ENCODE measurements at regions not wholly inside any gene's neighbourhood (a gene's known extent, or its start where the extent isn't known, plus 50 kb on each side); places are given as distances from the start of the nearest gene placed in this dataset.

DNA sequence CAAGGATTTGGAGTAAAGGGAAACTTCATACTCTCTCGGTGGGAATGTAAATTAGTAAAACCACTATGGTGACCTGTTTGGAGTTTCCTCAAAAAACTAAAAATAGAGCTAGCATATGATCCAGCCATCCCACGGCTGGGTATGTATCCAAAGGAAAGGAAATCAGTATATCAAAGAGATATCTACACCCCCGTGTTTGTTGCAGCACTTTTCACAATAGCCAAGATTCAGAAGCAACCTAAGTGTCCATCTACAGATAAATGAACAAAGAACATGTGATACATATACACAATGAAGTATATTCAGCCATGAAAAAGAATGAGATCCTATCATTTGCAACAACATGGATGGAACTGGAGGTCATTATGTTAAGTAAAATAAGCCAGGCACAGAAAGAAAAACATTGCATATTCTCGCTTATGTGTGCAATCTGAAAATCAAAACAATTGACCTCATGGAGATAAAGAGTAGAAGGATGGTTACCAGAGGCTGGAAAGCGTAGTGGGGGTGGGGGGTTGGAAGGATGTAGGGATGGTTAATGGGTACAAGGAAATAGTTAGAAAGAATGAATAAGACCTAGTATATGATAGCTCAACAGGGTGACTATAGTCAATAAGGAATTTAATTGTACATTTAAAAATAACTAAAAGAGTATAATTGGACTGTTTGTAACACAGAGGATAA is 468.0 kb downstream of the BCAT1 start:
- no peak overlapping the region for H3K4me3 ChIP-seq (replicated peaks in 1 of 3; ENCODE audit: insufficient read depth in 1 of 3, low read depth in 1 of 3, low read length in 3 of 3)
- no peaks in the 10 kb centered on the region for H3K9me3 ChIP-seq (replicated peaks; ENCODE audit: control insufficient read depth, insufficient read depth, low read length)
- dilution Hi-C loops (cut with MboI; ENCODE audit: extremely low pct_ligation_motif_present, low sequenced_read_pairs) (no loop called here), intact Hi-C loops (cut with micrococcal nuclease) (no loop called here)
- H2AFZ ChIP-seq (ENCODE audit: low read depth, low read length) = no peak overlapping the region
- no peaks in the 10 kb centered on the region for H3K79me2 ChIP-seq (ENCODE audit: control insufficient read depth, insufficient read depth, low read length)
- H3K9ac ChIP-seq (replicated peaks; ENCODE audit: extremely low read depth, insufficient read depth, low read length) = no peak overlapping the region
- CTCF ChIA-PET = no interaction called here
- H4K20me1 ChIP-seq (replicated peaks; ENCODE audit: control insufficient read depth, extremely low read depth, insufficient read depth, low read length) = no peaks in the 10 kb centered on the region
- no peaks in the 10 kb centered on the region for H3K4me1 ChIP-seq (ENCODE audit: control insufficient read depth, extremely low read depth, insufficient read depth, low read length)
- no peak for FAIRE-seq
- POLR2A ChIA-PET = no interaction called here
- no peak for TF ChIP-seq MYC (IDR thresholded peaks at IDR 0.05; ENCODE audit: low read depth, low read length)
- TF ChIP-seq, protein P1, sequence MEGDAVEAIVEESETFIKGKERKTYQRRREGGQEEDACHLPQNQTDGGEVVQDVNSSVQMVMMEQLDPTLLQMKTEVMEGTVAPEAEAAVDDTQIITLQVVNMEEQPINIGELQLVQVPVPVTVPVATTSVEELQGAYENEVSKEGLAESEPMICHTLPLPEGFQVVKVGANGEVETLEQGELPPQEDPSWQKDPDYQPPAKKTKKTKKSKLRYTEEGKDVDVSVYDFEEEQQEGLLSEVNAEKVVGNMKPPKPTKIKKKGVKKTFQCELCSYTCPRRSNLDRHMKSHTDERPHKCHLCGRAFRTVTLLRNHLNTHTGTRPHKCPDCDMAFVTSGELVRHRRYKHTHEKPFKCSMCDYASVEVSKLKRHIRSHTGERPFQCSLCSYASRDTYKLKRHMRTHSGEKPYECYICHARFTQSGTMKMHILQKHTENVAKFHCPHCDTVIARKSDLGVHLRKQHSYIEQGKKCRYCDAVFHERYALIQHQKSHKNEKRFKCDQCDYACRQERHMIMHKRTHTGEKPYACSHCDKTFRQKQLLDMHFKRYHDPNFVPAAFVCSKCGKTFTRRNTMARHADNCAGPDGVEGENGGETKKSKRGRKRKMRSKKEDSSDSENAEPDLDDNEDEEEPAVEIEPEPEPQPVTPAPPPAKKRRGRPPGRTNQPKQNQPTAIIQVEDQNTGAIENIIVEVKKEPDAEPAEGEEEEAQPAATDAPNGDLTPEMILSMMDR (IDR thresholded peaks at IDR 0.05; ENCODE audit: extremely low read depth in 1 of 2, insufficient read depth in 1 of 2, low read depth in 1 of 2, low read length in 2 of 2) = no peak
- TF ChIP-seq EZH2 (IDR thresholded peaks at IDR 0.05; ENCODE audit: borderline replicate concordance, low read depth, low read length, severe bottlenecking) = no peak
- no peak for TF ChIP-seq POLR2A (IDR thresholded peaks at IDR 0.05; ENCODE audit: low read depth, low read length)
- no peak for TF ChIP-seq JUN (IDR thresholded peaks at IDR 0.05; ENCODE audit: borderline replicate concordance, insufficient read depth, insufficient read length, low read depth)
- TF ChIP-seq, protein P2, sequence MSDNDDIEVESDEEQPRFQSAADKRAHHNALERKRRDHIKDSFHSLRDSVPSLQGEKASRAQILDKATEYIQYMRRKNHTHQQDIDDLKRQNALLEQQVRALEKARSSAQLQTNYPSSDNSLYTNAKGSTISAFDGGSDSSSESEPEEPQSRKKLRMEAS (IDR thresholded peaks at IDR 0.05; ENCODE audit: insufficient read depth, insufficient read length) = no peak
- no peak for TF ChIP-seq FOS (IDR thresholded peaks at IDR 0.05; ENCODE audit: borderline replicate concordance, insufficient read depth, low read length)
- no peak for TF ChIP-seq GATA2 (IDR thresholded peaks at IDR 0.05; ENCODE audit: insufficient read depth, insufficient read length, low read depth, low read length)
- no peak for TF ChIP-seq POLR2AphosphoS5 (IDR thresholded peaks at IDR 0.05; ENCODE audit: insufficient read depth, low read depth, low read length)
- no TSS peak for BruUV-seq (replicated peaks)
- no peaks in the 10 kb centered on the region for H3K36me3 ChIP-seq (ENCODE audit: control insufficient read depth in 2 of 2, extremely low read depth in 1 of 2, insufficient read depth in 2 of 2, low read length in 2 of 2)
- no peak overlapping the region for H3K27ac ChIP-seq (ENCODE audit: insufficient read depth, low read depth, low read length)
- H3K27me3 ChIP-seq (ENCODE audit: control insufficient read depth in 2 of 2, insufficient read depth in 2 of 2, low read length in 2 of 2) = peaks cover 0 to 2% of the 10 kb centered on the region in 2 experiments
- DNase-seq (ENCODE audit: low read depth, low spot score) = no peak
- H3K4me2 ChIP-seq (ENCODE audit: insufficient read depth, low read length) = no peak overlapping the region
- no peaks in the 10 kb centered on the region for H3K9me1 ChIP-seq (replicated peaks; ENCODE audit: control insufficient read depth, extremely low read depth, insufficient read depth, low read length)
